ENCODE measurements at regions not wholly inside any gene's neighbourhood (a gene's known extent, or its start where the extent isn't known, plus 50 kb on each side); places are given as distances from the start of the nearest gene placed in this dataset.

GRCh38 chr18:79626905-79627749, 52.5 kb upstream of the CTDP1 start:
- DNase-seq (ENCODE audit: low spot score) = no peak

GRCh38 chr18:79627750-79628294, 51.8 kb upstream of the CTDP1 start:
- DNase-seq (ENCODE audit: low spot score) = no peak

GRCh38 chr18:79628416-79629248, 51.0 kb upstream of the CTDP1 start:
- DNase-seq (ENCODE audit: low spot score) = no peak

- no peak for DNase-seq (ENCODE audit: low spot score)
These were observed 50.4 kb upstream of the CTDP1 start for GRCh38 chr18:79629249-79629558.

- DNase-seq (ENCODE audit: low spot score) = no peak
These were observed 50.0 kb upstream of the CTDP1 start for GRCh38 chr18:79629606-79630005.

All from NAMALWA (cell line).